HL-60 (cell line): ENCODE measurements at regions not wholly inside any gene's neighbourhood (a gene's known extent, or its start where the extent isn't known, plus 50 kb on each side); places are given as distances from the start of the nearest gene placed in this dataset.

ENCODE experiments used
- DNase-seq, 2 experiments: peaks; one replicate each; pipeline ENCODE4 v3.0.0-alpha.2; 2010 to 2020; ENCODE audit warnings: low read depth in 1 of 2, low spot score in 1 of 2
- H3K27ac ChIP-seq: fragments of 250-450 bp; sonication (Bioruptor Pico); replicated peaks from 2 replicates; pipeline ENCODE4 v1.5.1; 2020; ENCODE audit warnings: mild to moderate bottlenecking, moderate library complexity
- H3K27me3 ChIP-seq: fragments of 250-450 bp; sonication (Bioruptor Pico); 2 replicates; pipeline ENCODE4 v1.5.1; 2021; ENCODE audit warnings: mild to moderate bottlenecking, moderate library complexity; ENCODE audit not compliant: insufficient read depth, poor library complexity, severe bottlenecking
- H3K4me3 ChIP-seq: replicated peaks from 2 replicates; pipeline ENCODE4 v1.5.1; 2011; ENCODE audit warnings: mild to moderate bottlenecking, control low read depth, low read length; ENCODE audit not compliant: insufficient read depth
- GABPA ChIP-seq: IDR thresholded peaks from 2 replicates; pipeline ENCODE4 v1.6.1; 2012; ENCODE audit warnings: low read depth
- POLR2AphosphoS5 ChIP-seq: IDR thresholded peaks from 2 replicates; pipeline ENCODE4 v1.6.1; 2012; ENCODE audit warnings: low read depth
- SPI1 ChIP-seq: IDR thresholded peaks from 2 replicates; pipeline ENCODE4 v1.6.1; 2012; ENCODE audit warnings: low read depth, mild to moderate bottlenecking, borderline replicate concordance
- TF ChIP-seq, protein P1 (sequence below): IDR thresholded peaks from one replicate; pipeline ENCODE4 v1.5.1; 2011; ENCODE audit warnings: low read length, control low read depth, inconsistent platforms; ENCODE audit not compliant: insufficient read depth
- TF ChIP-seq, protein P2 (sequence below): IDR thresholded peaks from 2 replicates; pipeline ENCODE4 v1.6.1; 2012; ENCODE audit warnings: low read depth; ENCODE audit not compliant: insufficient replicate concordance

DNA sequence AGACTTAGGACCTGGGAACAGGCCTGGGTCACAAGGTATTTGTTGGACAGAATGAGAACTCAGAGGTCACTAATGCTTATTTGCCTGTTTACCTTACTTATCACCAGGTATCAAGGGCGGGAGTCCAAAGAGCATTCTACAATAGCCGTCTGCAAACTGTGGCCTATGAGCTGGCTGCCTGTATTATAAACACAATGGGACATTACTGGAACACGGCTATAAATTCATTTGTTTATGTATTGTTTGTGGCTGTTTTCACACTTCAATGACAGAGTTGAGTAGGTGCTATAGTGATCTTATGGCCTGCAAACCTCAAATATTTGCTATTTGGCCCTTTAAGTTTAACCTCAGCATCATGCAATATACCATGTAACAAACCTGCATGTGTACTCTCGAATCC lies 76.6 kb upstream of the ASTN2 start:
- no peak overlapping the region for H3K4me3 ChIP-seq

DNA sequence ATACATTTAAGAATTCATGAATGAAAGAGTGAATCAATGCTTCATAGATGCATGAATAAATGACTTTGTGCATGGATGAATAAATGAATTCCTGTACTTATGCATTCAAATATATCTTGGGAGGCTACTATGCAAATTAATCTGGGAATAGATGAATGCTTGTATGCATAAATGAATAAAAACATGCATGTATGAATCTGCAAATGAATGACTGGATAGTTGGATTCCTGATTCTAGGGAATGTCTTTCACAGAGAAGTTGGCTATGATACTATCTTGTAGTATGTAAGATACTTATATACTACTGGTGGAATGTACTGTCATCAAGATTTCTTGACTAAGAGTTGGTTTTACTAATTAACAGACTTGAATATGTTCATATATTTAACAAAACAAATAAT lies 75.3 kb upstream of the ASTN2 start:
- Histone ChIP-seq H3K4me3 (no peak overlapping the region), H3K27me3 (peaks cover 2% of the 10 kb centered on the region), H3K27ac (no peak overlapping the region)
- no peak for DNase-seq
- TF ChIP-seq, protein P1, sequence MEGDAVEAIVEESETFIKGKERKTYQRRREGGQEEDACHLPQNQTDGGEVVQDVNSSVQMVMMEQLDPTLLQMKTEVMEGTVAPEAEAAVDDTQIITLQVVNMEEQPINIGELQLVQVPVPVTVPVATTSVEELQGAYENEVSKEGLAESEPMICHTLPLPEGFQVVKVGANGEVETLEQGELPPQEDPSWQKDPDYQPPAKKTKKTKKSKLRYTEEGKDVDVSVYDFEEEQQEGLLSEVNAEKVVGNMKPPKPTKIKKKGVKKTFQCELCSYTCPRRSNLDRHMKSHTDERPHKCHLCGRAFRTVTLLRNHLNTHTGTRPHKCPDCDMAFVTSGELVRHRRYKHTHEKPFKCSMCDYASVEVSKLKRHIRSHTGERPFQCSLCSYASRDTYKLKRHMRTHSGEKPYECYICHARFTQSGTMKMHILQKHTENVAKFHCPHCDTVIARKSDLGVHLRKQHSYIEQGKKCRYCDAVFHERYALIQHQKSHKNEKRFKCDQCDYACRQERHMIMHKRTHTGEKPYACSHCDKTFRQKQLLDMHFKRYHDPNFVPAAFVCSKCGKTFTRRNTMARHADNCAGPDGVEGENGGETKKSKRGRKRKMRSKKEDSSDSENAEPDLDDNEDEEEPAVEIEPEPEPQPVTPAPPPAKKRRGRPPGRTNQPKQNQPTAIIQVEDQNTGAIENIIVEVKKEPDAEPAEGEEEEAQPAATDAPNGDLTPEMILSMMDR: no peak
- TF ChIP-seq GABPA: no peak
- TF ChIP-seq POLR2AphosphoS5: no peak
- no peak for TF ChIP-seq SPI1
- TF ChIP-seq, protein P2, sequence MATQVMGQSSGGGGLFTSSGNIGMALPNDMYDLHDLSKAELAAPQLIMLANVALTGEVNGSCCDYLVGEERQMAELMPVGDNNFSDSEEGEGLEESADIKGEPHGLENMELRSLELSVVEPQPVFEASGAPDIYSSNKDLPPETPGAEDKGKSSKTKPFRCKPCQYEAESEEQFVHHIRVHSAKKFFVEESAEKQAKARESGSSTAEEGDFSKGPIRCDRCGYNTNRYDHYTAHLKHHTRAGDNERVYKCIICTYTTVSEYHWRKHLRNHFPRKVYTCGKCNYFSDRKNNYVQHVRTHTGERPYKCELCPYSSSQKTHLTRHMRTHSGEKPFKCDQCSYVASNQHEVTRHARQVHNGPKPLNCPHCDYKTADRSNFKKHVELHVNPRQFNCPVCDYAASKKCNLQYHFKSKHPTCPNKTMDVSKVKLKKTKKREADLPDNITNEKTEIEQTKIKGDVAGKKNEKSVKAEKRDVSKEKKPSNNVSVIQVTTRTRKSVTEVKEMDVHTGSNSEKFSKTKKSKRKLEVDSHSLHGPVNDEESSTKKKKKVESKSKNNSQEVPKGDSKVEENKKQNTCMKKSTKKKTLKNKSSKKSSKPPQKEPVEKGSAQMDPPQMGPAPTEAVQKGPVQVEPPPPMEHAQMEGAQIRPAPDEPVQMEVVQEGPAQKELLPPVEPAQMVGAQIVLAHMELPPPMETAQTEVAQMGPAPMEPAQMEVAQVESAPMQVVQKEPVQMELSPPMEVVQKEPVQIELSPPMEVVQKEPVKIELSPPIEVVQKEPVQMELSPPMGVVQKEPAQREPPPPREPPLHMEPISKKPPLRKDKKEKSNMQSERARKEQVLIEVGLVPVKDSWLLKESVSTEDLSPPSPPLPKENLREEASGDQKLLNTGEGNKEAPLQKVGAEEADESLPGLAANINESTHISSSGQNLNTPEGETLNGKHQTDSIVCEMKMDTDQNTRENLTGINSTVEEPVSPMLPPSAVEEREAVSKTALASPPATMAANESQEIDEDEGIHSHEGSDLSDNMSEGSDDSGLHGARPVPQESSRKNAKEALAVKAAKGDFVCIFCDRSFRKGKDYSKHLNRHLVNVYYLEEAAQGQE: no peak

More for the DNA sequence above, 76.6 kb upstream of the ASTN2 start:
- H3K27me3 ChIP-seq: no peaks in the 10 kb centered on the region
- H3K27ac ChIP-seq: no peak overlapping the region
- no peak for DNase-seq
- TF ChIP-seq GABPA (no peak), SPI1 (no peak), POLR2AphosphoS5 (no peak)
- TF ChIP-seq, protein P2: no peak
- TF ChIP-seq, protein P1: no peak

DNA sequence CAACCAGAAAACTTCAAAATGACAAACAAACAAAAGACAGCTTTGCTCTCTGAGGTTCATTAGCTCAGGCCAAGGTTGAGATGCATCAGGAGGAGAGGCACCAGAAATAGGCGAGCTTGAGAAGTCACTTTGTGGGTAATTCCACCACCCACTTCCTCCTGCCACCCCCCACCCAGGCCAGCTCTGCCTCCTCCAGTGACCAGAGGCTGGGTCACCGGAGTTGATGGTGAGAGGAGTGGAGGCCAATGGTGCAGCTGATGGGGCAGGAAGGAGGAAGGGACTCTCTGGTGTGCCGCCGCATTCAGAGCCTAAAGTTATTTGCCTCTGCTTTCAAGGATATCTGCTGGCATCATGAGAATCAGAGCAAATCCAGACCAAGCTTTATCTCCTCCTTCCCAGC lies 73.8 kb upstream of the ASTN2 start:
- Histone ChIP-seq H3K27me3 (peaks cover 4% of the 10 kb centered on the region), H3K27ac (no peak overlapping the region), H3K4me3 (no peak overlapping the region)
- DNase-seq: no peak
- TF ChIP-seq POLR2AphosphoS5 (no peak), GABPA (no peak), SPI1 (no peak)
- TF ChIP-seq, protein P1: no peak
- TF ChIP-seq, protein P2: no peak
